ENCODE measurements at regions not wholly inside any gene's neighbourhood (a gene's known extent, or its start where the extent isn't known, plus 50 kb on each side); places are given as distances from the start of the nearest gene placed in this dataset.

- Histone ChIP-seq H3K9ac (ENCODE audit: extremely low read depth, insufficient read length, low read length) (no peak overlapping the region), H2BK120ac (ENCODE audit: low read depth, low read length, poor library complexity, severe bottlenecking) (no peak overlapping the region), H3K27ac (ENCODE audit: insufficient read length, low read depth, low read length) (no peak overlapping the region), H2AFZ (ENCODE audit: low read length) (no peak overlapping the region), H4K20me1 (ENCODE audit: control insufficient read depth, insufficient read depth, insufficient read length) (no peaks in the 10 kb centered on the region), H3K4me1 (ENCODE audit: insufficient read depth, low read length) (no peaks in the 10 kb centered on the region), H2AK5ac (ENCODE audit: insufficient read length, low read length) (no peak overlapping the region), H4K5ac (ENCODE audit: insufficient read length, low read depth, low read length) (no peak overlapping the region), H3K23ac (ENCODE audit: insufficient read length, low read depth, low read length) (no peak overlapping the region), H3K18ac (ENCODE audit: insufficient read length, low read depth, low read length) (no peak overlapping the region), H3K9me3 (ENCODE audit: control insufficient read depth, low read depth, low read length) (no peaks in the 10 kb centered on the region), H2BK12ac (ENCODE audit: insufficient read length, low read depth, low read length) (no peak overlapping the region), H4K8ac (replicated peaks; ENCODE audit: insufficient read length, low read depth, low read length) (no peak overlapping the region), H4K91ac (ENCODE audit: insufficient read length, low read depth, low read length) (no peak overlapping the region), H2BK15ac (ENCODE audit: low read depth, low read length) (no peak overlapping the region), H3K79me1 (ENCODE audit: insufficient read depth, low read depth, low read length, poor library complexity, severe bottlenecking) (no peaks in the 10 kb centered on the region), H3K4ac (ENCODE audit: low read depth, low read length) (no peak overlapping the region), H2BK5ac (ENCODE audit: insufficient read length, low read length) (no peak overlapping the region), H3K79me2 (ENCODE audit: insufficient read depth, low read length) (no peaks in the 10 kb centered on the region), H3K23me2 (ENCODE audit: insufficient read length, low read depth, low read length, poor library complexity, severe bottlenecking) (no peaks in the 10 kb centered on the region), H3K27me3 (ENCODE audit: insufficient read depth, low read length) (no peaks in the 10 kb centered on the region), H3K56ac (ENCODE audit: insufficient read length, low read depth, low read length) (no peak overlapping the region), H3K4me2 (ENCODE audit: insufficient read depth, insufficient read length, low read length) (no peak overlapping the region), H2BK20ac (ENCODE audit: low read depth, low read length, poor library complexity, severe bottlenecking) (no peak overlapping the region), H3T11ph (ENCODE audit: low read length) (no peak overlapping the region), H3K14ac (ENCODE audit: insufficient read depth, low read length) (no peak overlapping the region)
- Mint-ChIP-seq H3K36me3 (ENCODE audit: insufficient read depth in 1 of 3, low read depth in 3 of 3) (no peaks in the 10 kb centered on the region; a peak in 2 of 7 replicates), H3K9me3 (no peaks in the 10 kb centered on the region), H3K4me3 (no peak overlapping the region), H3K27me3 (ENCODE audit: low read depth) (no peaks in the 10 kb centered on the region), H3K27ac (no peak overlapping the region), H3K4me1 (no peaks in the 10 kb centered on the region)
- TF ChIP-seq CTCF (conservative IDR thresholded peaks at IDR 0.05), result no peak
- no peak for DNase-seq
- WGBS (ENCODE audit: extremely low coverage, insufficient read length, low lambda C conversion rate), result 100% methylated on average over 1 of the region's 2 CpGs
Measured at GRCh38 chr2:145154731-145155130, 634.8 kb upstream of the ZEB2 start.
